OCI-LY7 (cell line): ENCODE measurements at regions not wholly inside any gene's neighbourhood (a gene's known extent, or its start where the extent isn't known, plus 50 kb on each side); places are given as distances from the start of the nearest gene placed in this dataset.

Source experiments
- BruUV-seq: library from RNA; stranded (reverse); fragments of 400-500 nt; replicated peaks from 2 replicates; lab custom pipeline; 2021; lab: Mats Ljungman, UMichigan
- CTCF ChIA-PET: fragments of 300-600 bp; sonication (Branson Sonifier 250); formaldehyde crosslinking; loops from one replicate; lab custom pipeline; 2022; ENCODE audit warnings: antibody characterized with exemption; ENCODE audit not compliant: unreplicated experiment; lab: Charles Lee
- POLR2A ChIA-PET: fragments of 300-600 bp; sonication (Branson Sonifier 250); formaldehyde crosslinking; loops from one replicate; lab custom pipeline; 2022; ENCODE audit warnings: antibody characterized with exemption; lab: Charles Lee
- DNase-seq: peaks from one replicate; pipeline ENCODE4 v3.0.0-alpha.2; 2015; ENCODE audit warnings: low spot score
- H2AFZ ChIP-seq: fragments of 200-600 bp; sonication (generic), shearing (Covaris generic); 2 replicates; pipeline ENCODE4 v1.6.1; 2014; ENCODE audit warnings: mild to moderate bottlenecking, antibody characterized with exemption, low read length, moderate library complexity
- H3K27ac ChIP-seq: fragments of 200-600 bp; sonication (generic); 2 replicates; pipeline ENCODE4 v1.5.1; 2014; ENCODE audit warnings: mixed run types, low read depth, mild to moderate bottlenecking, moderate library complexity, low read length, inconsistent platforms; ENCODE audit not compliant: poor library complexity, severe bottlenecking
- H3K36me3 ChIP-seq: fragments of 200-600 bp; sonication (generic); 2 replicates; pipeline ENCODE4 v1.6.1; 2014; ENCODE audit warnings: mild to moderate bottlenecking, antibody characterized with exemption, low read length, moderate library complexity, mixed read lengths; ENCODE audit not compliant: insufficient read depth
- H3K4me1 ChIP-seq: fragments of 200-600 bp; sonication (generic); 2 replicates; pipeline ENCODE4 v1.5.1; 2014; ENCODE audit warnings: mild to moderate bottlenecking, low read length; ENCODE audit not compliant: insufficient read depth, poor library complexity, severe bottlenecking
- H3K4me2 ChIP-seq: fragments of 200-600 bp; sonication (generic); 2 replicates; pipeline ENCODE4 v1.6.1; 2014; ENCODE audit warnings: mild to moderate bottlenecking, low read length
- H3K4me3 ChIP-seq: fragments of 200-600 bp; sonication (generic); 2 replicates; pipeline ENCODE4 v1.5.1; 2014; ENCODE audit warnings: mild to moderate bottlenecking, low read depth, low read length; ENCODE audit not compliant: poor library complexity, severe bottlenecking
- H3K79me2 ChIP-seq: fragments of 200-600 bp; sonication (generic); 2 replicates; pipeline ENCODE4 v1.6.1; 2016; ENCODE audit warnings: low read depth, mild to moderate bottlenecking, low read length, moderate library complexity, mixed read lengths; ENCODE audit not compliant: insufficient read depth
- H3K9me2 ChIP-seq: fragments of 200-600 bp; sonication (generic); 2 replicates; pipeline ENCODE4 v1.6.1; 2016; ENCODE audit warnings: mild to moderate bottlenecking, low read length, mixed read lengths; ENCODE audit not compliant: insufficient read depth
- H3K9me3 ChIP-seq: fragments of 200-600 bp; sonication (generic); 2 replicates; pipeline ENCODE4 v1.6.1; 2014; ENCODE audit warnings: mild to moderate bottlenecking, mixed run types, low read length, mixed read lengths
- H4K20me1 ChIP-seq: fragments of 200-600 bp; sonication (generic); 2 replicates; pipeline ENCODE4 v1.6.1; 2014; ENCODE audit warnings: mild to moderate bottlenecking, antibody characterized with exemption, low read length, moderate library complexity, mixed read lengths; ENCODE audit not compliant: insufficient read depth
- CTCF ChIP-seq: fragments of 200-600 bp; sonication (generic); conservative IDR thresholded peaks from 2 replicates; pipeline ENCODE4 v1.5.1; 2014; ENCODE audit warnings: mild to moderate bottlenecking, antibody characterized with exemption, low read length, moderate library complexity, mixed read lengths
- EZH2phosphoT487 ChIP-seq: fragments of 200-600 bp; sonication (generic); IDR thresholded peaks from 2 replicates; pipeline ENCODE4 v1.6.1; 2018; ENCODE audit warnings: low read depth, borderline replicate concordance, mild to moderate bottlenecking, mixed run types, antibody characterized with exemption, low read length, moderate library complexity, mixed read lengths
- intact Hi-C: fragments of 100-400 bp; cut with micrococcal nuclease; formaldehyde crosslinking; loops from one replicate; pipeline ENCODE4 v1.10.0; 2022; ENCODE audit not compliant: unreplicated experiment

- H3K79me2 ChIP-seq, result no peaks in the 10 kb centered on the region
- no TSS peak for BruUV-seq
- no peak for DNase-seq
- TF ChIP-seq EZH2phosphoT487, result no peak
- no peak for TF ChIP-seq CTCF
- ChIA-PET POLR2A (interaction anchor here (0.6 to 0.7 kb wide), 2 partner anchors 179 to 637 kb away, joined by 3 read pairs; no protein-coding TSS in a partner anchor), CTCF (no interaction called here)
- no peaks in the 10 kb centered on the region for H3K4me1 ChIP-seq
- no peak overlapping the region for H3K4me2 ChIP-seq
- H3K36me3 ChIP-seq, result no peaks in the 10 kb centered on the region
- intact Hi-C loops, result no loop called here
- no peaks in the 10 kb centered on the region for H3K9me2 ChIP-seq
- H2AFZ ChIP-seq, result no peak overlapping the region
- H4K20me1 ChIP-seq, result no peaks in the 10 kb centered on the region
- no peak overlapping the region for H3K27ac ChIP-seq
- H3K9me3 ChIP-seq, result no peaks in the 10 kb centered on the region
- H3K4me3 ChIP-seq, result no peak overlapping the region
These were observed 292.6 kb upstream of the IRX3 start for GRCh38 chr16:54579106-54579728.

- H3K9me3 ChIP-seq, result no peaks in the 10 kb centered on the region
- H3K4me2 ChIP-seq, result no peak overlapping the region
- no peak overlapping the region for H2AFZ ChIP-seq
- no peak for DNase-seq
- no TSS peak for BruUV-seq
- H3K9me2 ChIP-seq, result no peaks in the 10 kb centered on the region
- POLR2A ChIA-PET, result no interaction called here
- H3K4me1 ChIP-seq, result no peaks in the 10 kb centered on the region
- intact Hi-C loops, result no loop called here
- H3K4me3 ChIP-seq, result no peak overlapping the region
- CTCF ChIA-PET, result no interaction called here
- H3K27ac ChIP-seq, result no peak overlapping the region
- no peaks in the 10 kb centered on the region for H3K36me3 ChIP-seq
- H4K20me1 ChIP-seq, result no peaks in the 10 kb centered on the region
- TF ChIP-seq EZH2phosphoT487, result no peak
- TF ChIP-seq CTCF, result no peak
- no peaks in the 10 kb centered on the region for H3K79me2 ChIP-seq
These were observed 291.1 kb upstream of the IRX3 start for GRCh38 chr16:54577651-54578128.

DNA sequence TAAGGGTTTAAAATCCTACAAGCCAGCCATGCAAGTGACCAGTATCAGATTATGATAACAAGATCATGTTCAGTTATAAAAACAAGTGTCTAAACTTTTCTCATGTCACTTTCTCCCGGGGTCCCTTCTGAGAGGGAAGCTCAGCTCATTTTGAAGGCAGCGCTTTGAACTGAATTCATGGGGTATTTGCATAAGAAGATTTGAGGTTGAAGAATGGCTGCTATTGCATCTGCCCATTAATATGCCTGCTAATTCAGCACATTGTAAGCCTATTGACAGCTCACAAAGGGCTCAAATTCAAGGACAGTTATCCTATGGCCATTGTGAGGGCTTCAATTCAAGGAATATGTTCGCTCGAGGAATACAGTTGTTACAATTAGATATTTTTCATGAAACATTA, 290.2 kb upstream of the IRX3 start:
- H3K9me3 ChIP-seq, result no peaks in the 10 kb centered on the region
- BruUV-seq, result no TSS peak
- ChIA-PET CTCF (no interaction called here), POLR2A (no interaction called here)
- no peak for DNase-seq
- no peak overlapping the region for H3K4me3 ChIP-seq
- no peaks in the 10 kb centered on the region for H4K20me1 ChIP-seq
- H3K9me2 ChIP-seq, result no peaks in the 10 kb centered on the region
- H3K27ac ChIP-seq, result no peak overlapping the region
- TF ChIP-seq CTCF (no peak), EZH2phosphoT487 (no peak)
- intact Hi-C loops, result no loop called here
- no peak overlapping the region for H3K4me2 ChIP-seq
- no peaks in the 10 kb centered on the region for H3K79me2 ChIP-seq
- no peak overlapping the region for H2AFZ ChIP-seq
- no peaks in the 10 kb centered on the region for H3K36me3 ChIP-seq
- H3K4me1 ChIP-seq, result no peaks in the 10 kb centered on the region
